ENCODE measurements at regions not wholly inside any gene's neighbourhood (a gene's known extent, or its start where the extent isn't known, plus 50 kb on each side); places are given as distances from the start of the nearest gene placed in this dataset.

DNA sequence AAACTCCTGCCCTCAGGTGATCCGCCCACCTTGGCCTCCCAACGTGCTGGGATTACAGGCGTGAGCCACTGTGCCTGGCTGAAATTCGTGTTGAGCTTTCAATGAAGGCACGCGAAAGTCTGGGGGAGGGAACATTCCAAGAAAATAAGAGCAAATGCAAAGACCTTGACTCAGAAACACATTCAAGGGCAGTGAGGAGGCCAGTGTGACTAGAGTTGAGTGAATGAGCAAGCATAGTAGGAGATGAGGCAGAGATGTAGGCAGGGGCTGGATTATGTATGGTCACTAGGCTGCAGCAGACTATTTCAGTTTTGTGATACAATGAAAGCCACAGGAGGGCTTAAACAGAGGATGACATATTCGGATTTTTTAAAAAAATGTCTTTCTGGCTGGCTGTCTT, 67.0 kb downstream of the SCN11A start:
- Mint-ChIP-seq H3K9me3 (peaks cover 8% of the 10 kb centered on the region), H3K4me1 (no peaks in the 10 kb centered on the region), H3K27ac (no peak overlapping the region), H3K4me3 (no peak overlapping the region), H3K36me3 (ENCODE audit: low read depth) (no peaks in the 10 kb centered on the region), H3K27me3 (ENCODE audit: low read depth, poor library complexity) (peaks cover 8% of the 10 kb centered on the region)
- TF ChIP-seq, protein P1, sequence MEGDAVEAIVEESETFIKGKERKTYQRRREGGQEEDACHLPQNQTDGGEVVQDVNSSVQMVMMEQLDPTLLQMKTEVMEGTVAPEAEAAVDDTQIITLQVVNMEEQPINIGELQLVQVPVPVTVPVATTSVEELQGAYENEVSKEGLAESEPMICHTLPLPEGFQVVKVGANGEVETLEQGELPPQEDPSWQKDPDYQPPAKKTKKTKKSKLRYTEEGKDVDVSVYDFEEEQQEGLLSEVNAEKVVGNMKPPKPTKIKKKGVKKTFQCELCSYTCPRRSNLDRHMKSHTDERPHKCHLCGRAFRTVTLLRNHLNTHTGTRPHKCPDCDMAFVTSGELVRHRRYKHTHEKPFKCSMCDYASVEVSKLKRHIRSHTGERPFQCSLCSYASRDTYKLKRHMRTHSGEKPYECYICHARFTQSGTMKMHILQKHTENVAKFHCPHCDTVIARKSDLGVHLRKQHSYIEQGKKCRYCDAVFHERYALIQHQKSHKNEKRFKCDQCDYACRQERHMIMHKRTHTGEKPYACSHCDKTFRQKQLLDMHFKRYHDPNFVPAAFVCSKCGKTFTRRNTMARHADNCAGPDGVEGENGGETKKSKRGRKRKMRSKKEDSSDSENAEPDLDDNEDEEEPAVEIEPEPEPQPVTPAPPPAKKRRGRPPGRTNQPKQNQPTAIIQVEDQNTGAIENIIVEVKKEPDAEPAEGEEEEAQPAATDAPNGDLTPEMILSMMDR (IDR thresholded peaks at IDR 0.05) = no peak
- no peak for DNase-seq

DNA sequence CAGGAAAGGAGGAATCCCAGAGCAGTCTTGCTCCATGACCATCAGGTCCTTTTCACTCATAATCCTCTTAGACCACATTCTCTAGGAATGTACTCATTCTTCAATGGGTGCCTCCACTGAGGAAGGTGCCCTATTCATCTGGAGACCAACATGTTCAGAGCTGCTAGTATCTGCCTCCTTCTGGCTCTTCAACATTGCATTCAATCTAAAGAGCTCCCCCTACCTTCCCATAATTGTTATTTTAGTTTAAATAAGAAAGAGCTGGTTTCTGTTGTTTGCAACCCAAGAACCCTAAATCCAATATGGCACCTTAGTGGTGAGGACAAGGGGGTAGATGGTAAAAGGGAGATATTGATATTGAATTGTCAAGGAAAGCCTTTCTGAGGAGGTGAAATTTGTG, 67.6 kb downstream of the SCN11A start:
- Mint-ChIP-seq H3K4me1 (no peaks in the 10 kb centered on the region), H3K4me3 (no peak overlapping the region), H3K36me3 (ENCODE audit: low read depth) (no peaks in the 10 kb centered on the region), H3K9me3 (peaks cover 8% of the 10 kb centered on the region), H3K27me3 (ENCODE audit: low read depth, poor library complexity) (peaks cover 11% of the 10 kb centered on the region), H3K27ac (no peak overlapping the region)
- TF ChIP-seq, protein P1 (IDR thresholded peaks at IDR 0.05) = no peak
- no peak for DNase-seq

DNA sequence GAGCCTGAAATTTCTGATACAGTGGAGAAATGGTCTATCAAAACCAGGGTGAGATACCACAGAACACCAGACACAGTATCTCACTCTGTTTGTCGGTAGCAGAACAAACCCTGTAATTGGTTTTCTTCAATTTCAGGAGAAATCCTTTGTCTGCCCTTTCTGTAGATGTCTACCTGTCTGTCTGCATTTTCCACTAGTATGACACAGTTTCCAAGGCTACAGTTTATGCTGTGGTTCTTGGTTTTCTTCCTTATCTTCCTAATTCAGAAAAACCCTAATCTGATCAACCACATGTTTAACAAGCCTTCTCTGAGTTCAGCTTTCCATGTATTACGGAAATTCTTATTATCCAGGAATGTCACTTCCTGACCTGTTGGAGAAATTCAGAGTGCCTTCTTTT, 70.8 kb downstream of the SCN11A start:
- H3K4me3 Mint-ChIP-seq = no peak overlapping the region
- H3K27ac Mint-ChIP-seq = no peak overlapping the region
- H3K4me1 Mint-ChIP-seq = no peaks in the 10 kb centered on the region
- DNase-seq = no peak
- H3K9me3 Mint-ChIP-seq = peaks cover 8% of the 10 kb centered on the region
- peaks cover 11% of the 10 kb centered on the region for H3K27me3 Mint-ChIP-seq (ENCODE audit: low read depth, poor library complexity)
- TF ChIP-seq, protein P1 (IDR thresholded peaks at IDR 0.05) = no peak
- H3K36me3 Mint-ChIP-seq (ENCODE audit: low read depth) = peaks cover 4% of the 10 kb centered on the region

DNA sequence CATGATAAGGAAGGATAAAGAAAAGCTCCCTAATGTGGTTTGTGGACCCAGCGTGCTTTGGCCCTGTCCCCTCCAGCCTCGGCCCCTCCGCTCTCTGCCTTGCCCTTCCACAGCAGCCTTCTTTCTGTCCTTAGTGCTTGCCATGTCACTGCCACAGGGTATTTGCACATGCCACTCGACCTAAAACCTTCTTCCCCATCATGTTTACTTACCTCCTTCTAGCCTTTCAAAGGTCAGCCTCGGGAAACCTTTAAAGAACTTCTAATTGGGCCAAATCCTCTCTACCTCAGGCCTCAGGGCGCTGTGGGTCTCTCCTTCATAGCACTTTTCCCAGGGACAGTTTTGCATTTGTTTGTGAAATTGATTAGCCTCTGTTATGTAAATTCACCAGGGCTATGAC, 73.0 kb downstream of the SCN11A start:
- Mint-ChIP-seq H3K9me3 (no peaks in the 10 kb centered on the region), H3K4me1 (no peaks in the 10 kb centered on the region), H3K36me3 (ENCODE audit: low read depth) (peaks cover 4% of the 10 kb centered on the region), H3K27ac (no peak overlapping the region), H3K4me3 (no peak overlapping the region), H3K27me3 (ENCODE audit: low read depth, poor library complexity) (peaks cover 11% of the 10 kb centered on the region)
- no peak for DNase-seq
- TF ChIP-seq, protein P1 (IDR thresholded peaks at IDR 0.05) = no peak

DNA sequence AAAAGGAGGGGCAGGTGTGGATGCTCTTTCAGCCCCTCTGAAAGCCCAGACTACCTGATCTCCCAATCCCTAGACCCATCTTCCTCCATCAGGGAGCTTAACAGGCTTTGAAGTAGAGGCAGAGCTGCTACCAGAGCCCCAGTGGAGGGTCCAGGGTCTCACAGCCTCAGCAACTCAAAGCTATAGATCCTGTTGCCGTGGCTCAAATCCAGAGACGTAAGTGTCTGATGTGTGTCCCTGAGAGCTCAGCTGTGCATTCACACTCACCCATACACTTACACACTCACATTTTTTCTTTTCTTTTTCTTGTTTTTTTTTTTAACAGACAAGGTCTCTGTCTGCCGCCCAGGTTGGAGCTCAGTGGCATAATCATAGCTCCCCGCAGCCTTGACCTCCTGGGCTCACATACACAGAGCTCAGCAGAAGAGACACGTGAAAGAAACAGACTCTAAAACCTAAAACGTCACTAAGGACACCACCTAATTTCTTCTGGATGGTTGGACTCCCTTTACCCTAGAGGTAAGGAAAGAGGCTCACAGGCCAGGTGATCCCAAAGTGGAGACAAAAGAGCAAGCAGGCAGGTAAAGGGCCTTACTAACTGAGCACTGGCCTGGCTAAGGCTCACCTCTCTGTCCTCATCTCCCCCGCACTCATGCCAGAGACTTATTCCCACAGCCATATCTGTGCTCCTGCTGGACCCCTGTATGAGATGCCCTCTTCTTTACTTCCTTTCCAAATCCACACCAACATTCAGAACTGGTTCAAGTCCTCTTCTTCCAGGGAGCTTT, 80.7 kb downstream of the SCN11A start:
- no peak for DNase-seq
- TF ChIP-seq, protein P1 (IDR thresholded peaks at IDR 0.05) = no peak
- H3K27me3 Mint-ChIP-seq (ENCODE audit: low read depth, poor library complexity) = peaks cover 9% of the 10 kb centered on the region
- no peaks in the 10 kb centered on the region for H3K9me3 Mint-ChIP-seq
- peaks cover 27% of the 10 kb centered on the region for H3K4me1 Mint-ChIP-seq
- no peaks in the 10 kb centered on the region for H3K36me3 Mint-ChIP-seq (ENCODE audit: low read depth)
- no peak overlapping the region for H3K4me3 Mint-ChIP-seq
- H3K27ac Mint-ChIP-seq = no peak overlapping the region

Data from nephron progenitor cell (in vitro differentiated cells).